MM.1S (cell line): ENCODE measurements at regions not wholly inside any gene's neighbourhood (a gene's known extent, or its start where the extent isn't known, plus 50 kb on each side); places are given as distances from the start of the nearest gene placed in this dataset.

Experiments used
- EZH2phosphoT487 ChIP-seq: fragments of 300-600 bp; sonication (generic); IDR thresholded peaks from 2 replicates; pipeline ENCODE4 v1.6.1; 2018; ENCODE audit warnings: antibody characterized with exemption, low read length
- TF ChIP-seq, protein P1 (sequence below): fragments of 300-600 bp; sonication (generic); IDR thresholded peaks from 2 replicates; pipeline ENCODE4 v1.5.1; 2016; ENCODE audit warnings: antibody characterized with exemption, low read length, mixed read lengths

- TF ChIP-seq, protein P1, sequence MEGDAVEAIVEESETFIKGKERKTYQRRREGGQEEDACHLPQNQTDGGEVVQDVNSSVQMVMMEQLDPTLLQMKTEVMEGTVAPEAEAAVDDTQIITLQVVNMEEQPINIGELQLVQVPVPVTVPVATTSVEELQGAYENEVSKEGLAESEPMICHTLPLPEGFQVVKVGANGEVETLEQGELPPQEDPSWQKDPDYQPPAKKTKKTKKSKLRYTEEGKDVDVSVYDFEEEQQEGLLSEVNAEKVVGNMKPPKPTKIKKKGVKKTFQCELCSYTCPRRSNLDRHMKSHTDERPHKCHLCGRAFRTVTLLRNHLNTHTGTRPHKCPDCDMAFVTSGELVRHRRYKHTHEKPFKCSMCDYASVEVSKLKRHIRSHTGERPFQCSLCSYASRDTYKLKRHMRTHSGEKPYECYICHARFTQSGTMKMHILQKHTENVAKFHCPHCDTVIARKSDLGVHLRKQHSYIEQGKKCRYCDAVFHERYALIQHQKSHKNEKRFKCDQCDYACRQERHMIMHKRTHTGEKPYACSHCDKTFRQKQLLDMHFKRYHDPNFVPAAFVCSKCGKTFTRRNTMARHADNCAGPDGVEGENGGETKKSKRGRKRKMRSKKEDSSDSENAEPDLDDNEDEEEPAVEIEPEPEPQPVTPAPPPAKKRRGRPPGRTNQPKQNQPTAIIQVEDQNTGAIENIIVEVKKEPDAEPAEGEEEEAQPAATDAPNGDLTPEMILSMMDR, result no peak
- no peak for TF ChIP-seq EZH2phosphoT487
Observed at GRCh38 chr12:14260011-14260993, 105.2 kb upstream of the ATF7IP start.
